H7 (cell line): ENCODE measurements at regions not wholly inside any gene's neighbourhood (a gene's known extent, or its start where the extent isn't known, plus 50 kb on each side); places are given as distances from the start of the nearest gene placed in this dataset.
"Not testable (repeated sequence)": the region's sequence is repeated elsewhere in the genome, so short reads cannot be mapped to it uniquely, and the experiment has no call there.

Experiments used
- DNase-seq: peaks from one replicate; pipeline ENCODE4 v3.0.0; 2012
- H3K27me3 ChIP-seq: 2 replicates; pipeline ENCODE4 v1.6.0; 2011; ENCODE audit warnings: mild to moderate bottlenecking, low read length; ENCODE audit not compliant: control insufficient read depth, insufficient read depth
- H3K36me3 ChIP-seq: replicated peaks from 2 replicates; pipeline ENCODE4 v1.5.1; 2011; ENCODE audit warnings: low read length; ENCODE audit not compliant: control insufficient read depth, insufficient read depth
- H3K4me3 ChIP-seq: 2 replicates; pipeline ENCODE4 v1.5.1; 2011; ENCODE audit warnings: low read depth, mild to moderate bottlenecking, control low read depth, low read length, moderate library complexity; ENCODE audit not compliant: insufficient read depth

GRCh38 chr6:103820148-103820547 is 1039.6 kb downstream of the HACE1 start:
- DNase-seq: no peak
- no peaks in the 10 kb centered on the region for H3K27me3 ChIP-seq
- no peaks in the 10 kb centered on the region for H3K36me3 ChIP-seq
- no peak overlapping the region for H3K4me3 ChIP-seq

- Histone ChIP-seq H3K36me3 (no peaks in the 10 kb centered on the region), H3K4me3 (no peak overlapping the region), H3K27me3 (no peaks in the 10 kb centered on the region)
- DNase-seq: no peak
These were observed 1040.2 kb downstream of the HACE1 start for GRCh38 chr6:103819509-103819908.

- Histone ChIP-seq H3K27me3 (no peaks in the 10 kb centered on the region), H3K4me3 (no peak overlapping the region), H3K36me3 (no peaks in the 10 kb centered on the region)
- no peak for DNase-seq
These were observed 1046.7 kb downstream of the HACE1 start for GRCh38 chr6:103812970-103813369.

GRCh38 chr6:103801901-103802479 is 1057.7 kb downstream of the HACE1 start:
- H3K36me3 ChIP-seq, DNase-seq, H3K27me3 ChIP-seq, H3K4me3 ChIP-seq: not testable (repeated sequence)

GRCh38 chr6:103799971-103800670 is 1059.6 kb downstream of the HACE1 start:
- no peaks in the 10 kb centered on the region for H3K27me3 ChIP-seq
- no peak for DNase-seq
- H3K4me3 ChIP-seq: no peak overlapping the region
- no peaks in the 10 kb centered on the region for H3K36me3 ChIP-seq

- no peak for DNase-seq
- H3K4me3 ChIP-seq: no peak overlapping the region
- no peaks in the 10 kb centered on the region for H3K27me3 ChIP-seq
These were observed 1061.6 kb downstream of the HACE1 start for GRCh38 chr6:103798166-103798565.

GRCh38 chr6:103797738-103798137 is 1062.0 kb downstream of the HACE1 start:
- no peaks in the 10 kb centered on the region for H3K27me3 ChIP-seq
- no peak overlapping the region for H3K4me3 ChIP-seq
- DNase-seq: no peak
- H3K36me3 ChIP-seq: no peaks in the 10 kb centered on the region

More at GRCh38 chr6:103798166-103798565, 1061.6 kb downstream of the HACE1 start:
- H3K36me3 ChIP-seq: no peaks in the 10 kb centered on the region

- no peak overlapping the region for H3K4me3 ChIP-seq
- DNase-seq: no peak
- H3K27me3 ChIP-seq: no peaks in the 10 kb centered on the region
- no peaks in the 10 kb centered on the region for H3K36me3 ChIP-seq
These were observed 1068.3 kb downstream of the HACE1 start for GRCh38 chr6:103791458-103791857.

GRCh38 chr6:103784117-103784516 is 1075.6 kb downstream of the HACE1 start:
- Histone ChIP-seq H3K4me3 (no peak overlapping the region), H3K36me3 (no peaks in the 10 kb centered on the region)
- no peak for DNase-seq

GRCh38 chr6:103783329-103783728 is 1076.4 kb downstream of the HACE1 start:
- no peaks in the 10 kb centered on the region for H3K36me3 ChIP-seq
- no peaks in the 10 kb centered on the region for H3K27me3 ChIP-seq
- no peak for DNase-seq

More at GRCh38 chr6:103784117-103784516, 1075.6 kb downstream of the HACE1 start:
- no peaks in the 10 kb centered on the region for H3K27me3 ChIP-seq

GRCh38 chr6:103769431-103769830 is 1090.3 kb downstream of the HACE1 start:
- H3K27me3 ChIP-seq: no peaks in the 10 kb centered on the region
- no peak overlapping the region for H3K4me3 ChIP-seq
- DNase-seq: no peak
- no peaks in the 10 kb centered on the region for H3K36me3 ChIP-seq

More at GRCh38 chr6:103783329-103783728, 1076.4 kb downstream of the HACE1 start:
- H3K4me3 ChIP-seq: no peak overlapping the region

GRCh38 chr6:103750603-103751002 is 1109.1 kb downstream of the HACE1 start:
- Histone ChIP-seq H3K4me3 (no peak overlapping the region), H3K36me3 (no peaks in the 10 kb centered on the region), H3K27me3 (no peaks in the 10 kb centered on the region)
- DNase-seq: no peak

GRCh38 chr6:103734016-103734415 is 1125.7 kb downstream of the HACE1 start:
- H3K27me3 ChIP-seq: no peaks in the 10 kb centered on the region
- no peak for DNase-seq
- H3K4me3 ChIP-seq: no peak overlapping the region
- H3K36me3 ChIP-seq: no peaks in the 10 kb centered on the region

- Histone ChIP-seq H3K36me3 (no peaks in the 10 kb centered on the region), H3K4me3 (no peak overlapping the region), H3K27me3 (no peaks in the 10 kb centered on the region)
- no peak for DNase-seq
These were observed 1130.1 kb downstream of the HACE1 start for GRCh38 chr6:103729658-103730057.

GRCh38 chr6:103723438-103724322 is 1136.0 kb downstream of the HACE1 start:
- no peaks in the 10 kb centered on the region for H3K36me3 ChIP-seq
- DNase-seq: no peak
- no peaks in the 10 kb centered on the region for H3K27me3 ChIP-seq
- H3K4me3 ChIP-seq: no peak overlapping the region
